Keratinocyte (primary cell): ENCODE measurements at regions not wholly inside any gene's neighbourhood (a gene's known extent, or its start where the extent isn't known, plus 50 kb on each side); places are given as distances from the start of the nearest gene placed in this dataset.

Source experiments
- DNase-seq: peaks from one replicate; pipeline ENCODE4 v3.0.0-alpha.2; 2011; ENCODE audit warnings: low read depth, missing footprints, low spot score
- FAIRE-seq: peaks from 2 replicates; lab custom pipeline; 2011; peaks lifted over from hg19 to GRCh38; lab: Jason Lieb, UNC
- H2AFZ ChIP-seq: 2 replicates; pipeline ENCODE4 v1.6.0; 2012; ENCODE audit warnings: low read length, control low read depth, inconsistent platforms; ENCODE audit not compliant: control insufficient read depth
- H3K27ac ChIP-seq: 2 replicates; pipeline ENCODE4 v1.5.1; 2011; ENCODE audit warnings: low read length; ENCODE audit not compliant: control insufficient read depth, insufficient read depth
- H3K27me3 ChIP-seq: 3 replicates; pipeline ENCODE4 v1.6.0; 2011; ENCODE audit warnings: low read length; ENCODE audit not compliant: control insufficient read depth, insufficient read depth; ENCODE audit errors: extremely low read depth
- H3K36me3 ChIP-seq, 2 experiments: 2 replicates in 1 of 2; 3 replicates in 1 of 2; pipeline ENCODE4 v1.5.1; 2011; ENCODE audit warnings: low read length in 2 of 2, mild to moderate bottlenecking in 1 of 2; ENCODE audit not compliant: control insufficient read depth in 2 of 2, insufficient read depth in 2 of 2; ENCODE audit errors: extremely low read depth in 1 of 2
- H3K4me1 ChIP-seq: 3 replicates; pipeline ENCODE4 v1.5.1; 2011; ENCODE audit warnings: low read length; ENCODE audit not compliant: control insufficient read depth, insufficient read depth; ENCODE audit errors: extremely low read depth
- H3K4me2 ChIP-seq: 3 replicates; pipeline ENCODE4 v1.6.0; 2011; ENCODE audit warnings: low read depth, low read length; ENCODE audit not compliant: control insufficient read depth, insufficient read depth; ENCODE audit errors: extremely low read depth
- H3K4me3 ChIP-seq, 3 experiments: fragments of 200-600 bp in 1 of 3; sonication (generic) in 1 of 3; 2 replicates in 2 of 3; 3 replicates in 1 of 3; pipeline ENCODE4 v1.5.1; 2011 to 2016; ENCODE audit warnings: low read length in 3 of 3, mild to moderate bottlenecking in 3 of 3, control low read depth in 2 of 3, inconsistent platforms in 1 of 3, low read depth in 1 of 3, mixed read lengths in 1 of 3, mixed run types in 1 of 3, moderate library complexity in 1 of 3; ENCODE audit not compliant: control insufficient read depth in 2 of 3, insufficient read depth in 2 of 3; ENCODE audit errors: extremely low read depth in 1 of 3
- H3K79me2 ChIP-seq: 2 replicates; pipeline ENCODE4 v1.6.0; 2012; ENCODE audit warnings: low read length; ENCODE audit not compliant: control insufficient read depth, insufficient read depth
- H3K9ac ChIP-seq: 3 replicates; pipeline ENCODE4 v1.6.0; 2011; ENCODE audit warnings: low read length; ENCODE audit not compliant: control insufficient read depth, insufficient read depth; ENCODE audit errors: extremely low read depth
- H3K9me1 ChIP-seq: 3 replicates; pipeline ENCODE4 v1.6.0; 2011; ENCODE audit warnings: low read length; ENCODE audit not compliant: control insufficient read depth, insufficient read depth; ENCODE audit errors: extremely low read depth
- H3K9me3 ChIP-seq: 2 replicates; pipeline ENCODE4 v1.5.1; 2012; ENCODE audit warnings: low read depth, low read length; ENCODE audit not compliant: control insufficient read depth
- H4K20me1 ChIP-seq: 3 replicates; pipeline ENCODE4 v1.6.0; 2011; ENCODE audit warnings: low read length; ENCODE audit not compliant: control insufficient read depth, insufficient read depth; ENCODE audit errors: extremely low read depth
- EZH2 ChIP-seq: IDR thresholded peaks from one replicate; pipeline ENCODE4 v1.6.1; 2012; ENCODE audit warnings: inconsistent platforms, mild to moderate bottlenecking, low read length, moderate library complexity
- dilution Hi-C: fragments of 300-500 bp; cut with MboI; formaldehyde crosslinking; loops from one replicate; pipeline ENCODE4 v1.7.0; 2020; ENCODE audit warnings: low sequenced_read_pairs; ENCODE audit not compliant: extremely low pct_ligation_motif_present
- TF ChIP-seq, protein P1 (sequence below), 3 experiments: IDR thresholded peaks in 1 of 3; conservative IDR thresholded peaks in 1 of 3; optimal IDR thresholded peaks in 1 of 3; 2 replicates in 2 of 3; 3 replicates in 1 of 3; pipeline versions ENCODE3 to v1.5.1; 2011; ENCODE audit warnings: low read length in 3 of 3, mild to moderate bottlenecking in 3 of 3, moderate library complexity in 2 of 3, control low read depth in 1 of 3, inconsistent platforms in 1 of 3; ENCODE audit not compliant: insufficient read depth in 2 of 3; ENCODE audit errors: extremely low read depth in 1 of 3

DNA sequence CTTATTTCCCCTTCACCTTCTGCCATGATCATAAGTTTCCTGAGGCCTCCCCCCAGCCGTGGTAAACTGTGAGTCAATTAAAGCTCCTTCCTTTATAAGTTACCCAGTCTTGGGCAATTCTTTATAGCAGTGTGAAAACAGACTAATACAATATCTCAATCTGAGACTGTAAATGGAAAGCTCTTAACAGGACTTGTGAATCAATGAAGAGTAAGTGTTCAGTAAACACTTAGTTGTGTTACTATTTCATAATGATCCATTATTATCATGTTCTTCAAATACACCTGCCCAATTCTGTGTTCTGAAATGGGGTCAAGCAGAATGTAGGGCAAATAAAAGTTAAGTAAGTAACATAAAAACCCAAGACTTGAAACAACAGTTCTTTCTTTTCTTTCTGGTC, 266.2 kb downstream of the TENT5A start:
- H3K9ac ChIP-seq: no peak overlapping the region
- H3K27ac ChIP-seq: no peak overlapping the region
- H4K20me1 ChIP-seq: no peaks in the 10 kb centered on the region
- FAIRE-seq (no peak), DNase-seq (no peak)
- dilution Hi-C loops: no loop called here
- H3K4me2 ChIP-seq: no peak overlapping the region
- no peaks in the 10 kb centered on the region for H3K27me3 ChIP-seq
- no peak overlapping the region for H3K4me3 ChIP-seq
- no peak overlapping the region for H2AFZ ChIP-seq
- H3K36me3 ChIP-seq: no peaks in the 10 kb centered on the region
- no peak for TF ChIP-seq EZH2
- TF ChIP-seq, protein P1, sequence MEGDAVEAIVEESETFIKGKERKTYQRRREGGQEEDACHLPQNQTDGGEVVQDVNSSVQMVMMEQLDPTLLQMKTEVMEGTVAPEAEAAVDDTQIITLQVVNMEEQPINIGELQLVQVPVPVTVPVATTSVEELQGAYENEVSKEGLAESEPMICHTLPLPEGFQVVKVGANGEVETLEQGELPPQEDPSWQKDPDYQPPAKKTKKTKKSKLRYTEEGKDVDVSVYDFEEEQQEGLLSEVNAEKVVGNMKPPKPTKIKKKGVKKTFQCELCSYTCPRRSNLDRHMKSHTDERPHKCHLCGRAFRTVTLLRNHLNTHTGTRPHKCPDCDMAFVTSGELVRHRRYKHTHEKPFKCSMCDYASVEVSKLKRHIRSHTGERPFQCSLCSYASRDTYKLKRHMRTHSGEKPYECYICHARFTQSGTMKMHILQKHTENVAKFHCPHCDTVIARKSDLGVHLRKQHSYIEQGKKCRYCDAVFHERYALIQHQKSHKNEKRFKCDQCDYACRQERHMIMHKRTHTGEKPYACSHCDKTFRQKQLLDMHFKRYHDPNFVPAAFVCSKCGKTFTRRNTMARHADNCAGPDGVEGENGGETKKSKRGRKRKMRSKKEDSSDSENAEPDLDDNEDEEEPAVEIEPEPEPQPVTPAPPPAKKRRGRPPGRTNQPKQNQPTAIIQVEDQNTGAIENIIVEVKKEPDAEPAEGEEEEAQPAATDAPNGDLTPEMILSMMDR (optimal IDR thresholded peaks at IDR 0.05 in 1 of 3, IDR thresholded peaks at IDR 0.05 in 1 of 3, conservative IDR thresholded peaks at IDR 0.05 in 1 of 3; ENCODE audit: extremely low read depth in 1 of 3, insufficient read depth in 2 of 3, low read length in 3 of 3): no peak
- H3K79me2 ChIP-seq: no peaks in the 10 kb centered on the region
- no peaks in the 10 kb centered on the region for H3K9me1 ChIP-seq
- H3K9me3 ChIP-seq: no peaks in the 10 kb centered on the region
- H3K4me1 ChIP-seq: no peaks in the 10 kb centered on the region

DNA sequence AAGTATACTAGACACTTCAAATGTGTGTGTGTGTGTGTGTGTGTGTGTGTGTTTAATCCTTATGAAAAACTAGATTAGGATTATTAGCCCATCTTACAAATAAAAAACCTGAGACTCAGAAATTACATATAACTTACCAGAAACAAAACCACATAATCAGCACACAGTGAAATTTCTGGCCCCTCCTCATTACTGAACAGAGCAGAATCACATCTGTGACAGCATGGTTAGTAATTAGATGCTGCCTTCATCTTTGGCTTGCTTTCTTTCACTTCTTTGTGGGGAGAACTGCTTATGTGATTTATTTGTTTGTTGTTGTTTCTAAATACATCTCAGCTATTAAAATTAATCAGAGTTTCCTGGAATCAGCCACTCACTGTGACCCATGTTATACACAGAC, 267.1 kb downstream of the TENT5A start:
- no peak for DNase-seq
- no peak overlapping the region for H3K9ac ChIP-seq
- H3K36me3 ChIP-seq: no peaks in the 10 kb centered on the region
- no peak overlapping the region for H3K4me3 ChIP-seq
- H3K9me1 ChIP-seq: no peaks in the 10 kb centered on the region
- no peaks in the 10 kb centered on the region for H3K79me2 ChIP-seq
- no peaks in the 10 kb centered on the region for H3K4me1 ChIP-seq
- no peak for FAIRE-seq
- H3K27ac ChIP-seq: no peak overlapping the region
- no peaks in the 10 kb centered on the region for H4K20me1 ChIP-seq
- dilution Hi-C loops: no loop called here
- no peak overlapping the region for H3K4me2 ChIP-seq
- no peaks in the 10 kb centered on the region for H3K9me3 ChIP-seq
- H2AFZ ChIP-seq: no peak overlapping the region
- no peaks in the 10 kb centered on the region for H3K27me3 ChIP-seq
- TF ChIP-seq, protein P1 (optimal IDR thresholded peaks at IDR 0.05 in 1 of 3, IDR thresholded peaks at IDR 0.05 in 1 of 3, conservative IDR thresholded peaks at IDR 0.05 in 1 of 3; ENCODE audit: extremely low read depth in 1 of 3, insufficient read depth in 2 of 3, low read length in 3 of 3): no peak
- TF ChIP-seq EZH2: no peak
